Endothelial cell of umbilical vein (primary cell): ENCODE measurements at regions not wholly inside any gene's neighbourhood (a gene's known extent, or its start where the extent isn't known, plus 50 kb on each side); places are given as distances from the start of the nearest gene placed in this dataset.

Experiments used
- BruUV-seq: library from RNA; stranded (reverse); fragments of 400-500 nt; replicated peaks from 2 replicates; lab custom pipeline; 2021; lab: Mats Ljungman, UMichigan
- CTCF ChIA-PET: fragments of 300-600, 350-600 bp; sonication (Branson Sonifier 250); formaldehyde crosslinking; loops from one replicate; lab custom pipeline; 2021; ENCODE audit warnings: antibody characterized with exemption, inconsistent platforms; lab: Charles Lee
- POLR2A ChIA-PET: fragments of 300-600, 350-600 bp; sonication (Branson Sonifier 250); formaldehyde crosslinking; loops from one replicate; lab custom pipeline; 2021; ENCODE audit warnings: antibody characterized with exemption, inconsistent platforms; lab: Charles Lee
- DNase-seq: peaks from one replicate; pipeline ENCODE4 v3.0.0-alpha.2; 2011; ENCODE audit warnings: low read depth, low spot score
- FAIRE-seq: peaks from 2 replicates; lab custom pipeline; 2011; peaks lifted over from hg19 to GRCh38; lab: Jason Lieb, UNC
- H2AFZ ChIP-seq: 2 replicates; pipeline ENCODE4 v1.6.0; 2012; ENCODE audit warnings: low read depth, low read length, control low read depth, inconsistent platforms
- H3K27ac ChIP-seq: 2 replicates; pipeline ENCODE4 v1.5.1; 2011; ENCODE audit warnings: low read depth, mild to moderate bottlenecking, control low read depth, low read length, moderate library complexity; ENCODE audit not compliant: insufficient read depth
- H3K27me3 ChIP-seq, 2 experiments: 2 replicates each; pipeline versions ENCODE4 v1.6.0 to v1.6.1; 2011; ENCODE audit warnings: low read length in 2 of 2, mixed read lengths in 1 of 2; ENCODE audit not compliant: control insufficient read depth in 2 of 2, insufficient read depth in 2 of 2
- H3K36me3 ChIP-seq, 2 experiments: 2 replicates in 1 of 2; 3 replicates in 1 of 2; pipeline ENCODE4 v1.5.1; 2011; ENCODE audit warnings: low read length in 2 of 2, mild to moderate bottlenecking in 1 of 2, moderate library complexity in 1 of 2; ENCODE audit not compliant: control insufficient read depth in 2 of 2, insufficient read depth in 2 of 2; ENCODE audit errors: extremely low read depth in 1 of 2
- H3K4me1 ChIP-seq: 3 replicates; pipeline ENCODE4 v1.5.1; 2011; ENCODE audit warnings: mild to moderate bottlenecking, low read length; ENCODE audit not compliant: control insufficient read depth, insufficient read depth; ENCODE audit errors: extremely low read depth
- H3K4me2 ChIP-seq: 2 replicates; pipeline ENCODE4 v1.6.1; 2011; ENCODE audit warnings: low read length, control low read depth, mixed read lengths; ENCODE audit not compliant: insufficient read depth
- H3K4me3 ChIP-seq, 3 experiments: fragments of 200-600 bp in 1 of 3; sonication (generic), shearing (Covaris generic) in 1 of 3; replicated peaks in 1 of 3; 2 replicates each; pipeline ENCODE4 v1.5.1; 2011 to 2016; ENCODE audit warnings: control low read depth in 3 of 3, low read length in 3 of 3, mild to moderate bottlenecking in 2 of 3, inconsistent platforms in 1 of 3, low read depth in 1 of 3, moderate library complexity in 1 of 3; ENCODE audit not compliant: insufficient read depth in 1 of 3
- H3K79me2 ChIP-seq: 2 replicates; pipeline ENCODE4 v1.6.0; 2012; ENCODE audit warnings: low read length, inconsistent platforms; ENCODE audit not compliant: control insufficient read depth, insufficient read depth
- H3K9ac ChIP-seq: replicated peaks from 2 replicates; pipeline ENCODE3; 2011; ENCODE audit warnings: low read length, control low read depth; ENCODE audit not compliant: insufficient read depth; ENCODE audit errors: extremely low read depth
- H3K9me1 ChIP-seq: replicated peaks from 3 replicates; pipeline ENCODE4 v1.6.0; 2011; ENCODE audit warnings: mild to moderate bottlenecking, low read length; ENCODE audit not compliant: control insufficient read depth, insufficient read depth; ENCODE audit errors: extremely low read depth
- H3K9me3 ChIP-seq: replicated peaks from 2 replicates; pipeline ENCODE4 v1.5.1; 2012; ENCODE audit warnings: low read length, inconsistent platforms; ENCODE audit not compliant: control insufficient read depth, insufficient read depth
- H4K20me1 ChIP-seq: replicated peaks from 2 replicates; pipeline ENCODE3; 2011; ENCODE audit warnings: mild to moderate bottlenecking, low read length; ENCODE audit not compliant: control insufficient read depth, insufficient read depth; ENCODE audit errors: extremely low read depth
- CTCF ChIP-seq, 2 donors: IDR thresholded peaks; 1 replicate in 1 of 2; 2 replicates in 1 of 2; pipeline ENCODE4 v1.5.1; 2011; ENCODE audit warnings: low read length in 2 of 2, mild to moderate bottlenecking in 2 of 2, moderate library complexity in 2 of 2, control low read depth in 1 of 2, inconsistent platforms in 1 of 2, low read depth in 1 of 2; ENCODE audit not compliant: insufficient read depth in 1 of 2; ENCODE audit errors: extremely low read depth in 1 of 2
- EZH2 ChIP-seq: IDR thresholded peaks from 2 replicates; pipeline ENCODE4 v1.6.1; 2012; ENCODE audit warnings: borderline replicate concordance, low read depth, mild to moderate bottlenecking, moderate library complexity, low read length, inconsistent platforms; ENCODE audit not compliant: severe bottlenecking
- FOS ChIP-seq: IDR thresholded peaks from 2 replicates; pipeline ENCODE4 v1.6.1; 2011; ENCODE audit warnings: mild to moderate bottlenecking, low read length, moderate library complexity, borderline replicate concordance; ENCODE audit not compliant: insufficient read depth
- GATA2 ChIP-seq: IDR thresholded peaks from 2 replicates; pipeline ENCODE4 v1.7.0; 2011; ENCODE audit warnings: low read depth, mild to moderate bottlenecking, moderate library complexity, mixed read lengths, low read length; ENCODE audit not compliant: insufficient read length, insufficient read depth
- JUN ChIP-seq: IDR thresholded peaks from 2 replicates; pipeline ENCODE4 v1.6.1; 2011; ENCODE audit warnings: borderline replicate concordance, low read depth; ENCODE audit not compliant: insufficient read length, insufficient read depth
- MAX ChIP-seq: IDR thresholded peaks from 2 replicates; pipeline ENCODE4 v1.6.1; 2011; ENCODE audit not compliant: insufficient read depth, insufficient read length
- MYC ChIP-seq: IDR thresholded peaks from one replicate; pipeline ENCODE4 v1.6.1; 2011; ENCODE audit warnings: mild to moderate bottlenecking, low read depth, low read length
- POLR2A ChIP-seq: IDR thresholded peaks from 2 replicates; pipeline ENCODE4 v1.6.1; 2012; ENCODE audit warnings: low read depth, mild to moderate bottlenecking, control low read depth, low read length
- POLR2AphosphoS5 ChIP-seq: IDR thresholded peaks from 2 replicates; pipeline ENCODE4 v1.6.1; 2012; ENCODE audit warnings: low read depth, mild to moderate bottlenecking, control low read depth, low read length, moderate library complexity; ENCODE audit not compliant: insufficient read depth
- dilution Hi-C: fragments of 300-500 bp; cut with MboI; formaldehyde crosslinking; loops from one replicate; pipeline ENCODE4 v1.15.0; 2019; ENCODE audit warnings: low sequenced_read_pairs; ENCODE audit not compliant: extremely low pct_ligation_motif_present
- intact Hi-C: fragments of 100-400 bp; cut with micrococcal nuclease; formaldehyde crosslinking; loops from one replicate; pipeline ENCODE4 v1.10.0; 2022

GRCh38 chr1:118485757-118486156 lies 300.7 kb upstream of the SPAG17 start:
- DNase-seq (no peak), FAIRE-seq (no peak)
- no peaks in the 10 kb centered on the region for H4K20me1 ChIP-seq
- no peak overlapping the region for H3K9ac ChIP-seq
- no peaks in the 10 kb centered on the region for H3K36me3 ChIP-seq
- TF ChIP-seq POLR2A: no peak
- TF ChIP-seq MAX: no peak
- TF ChIP-seq EZH2: no peak
- no peak for TF ChIP-seq MYC
- TF ChIP-seq FOS: no peak
- no peak for TF ChIP-seq GATA2
- no peak for TF ChIP-seq POLR2AphosphoS5
- no peak overlapping the region for H2AFZ ChIP-seq
- no peak overlapping the region for H3K27ac ChIP-seq
- no TSS peak for BruUV-seq
- ChIA-PET CTCF (no interaction called here), POLR2A (no interaction called here)
- H3K9me1 ChIP-seq: no peaks in the 10 kb centered on the region
- no peaks in the 10 kb centered on the region for H3K4me1 ChIP-seq
- H3K27me3 ChIP-seq: no peaks in the 10 kb centered on the region
- H3K79me2 ChIP-seq: no peaks in the 10 kb centered on the region
- dilution Hi-C loops (no loop called here), intact Hi-C loops (no loop called here)
- H3K9me3 ChIP-seq: no peaks in the 10 kb centered on the region
- H3K4me2 ChIP-seq: no peak overlapping the region
- no peak overlapping the region for H3K4me3 ChIP-seq

GRCh38 chr1:118484893-118485292 lies 299.9 kb upstream of the SPAG17 start:
- no peaks in the 10 kb centered on the region for H3K4me1 ChIP-seq
- TF ChIP-seq JUN (no peak), EZH2 (no peak), FOS (no peak), CTCF (IDR thresholded peaks at IDR 0.05; ENCODE audit: extremely low read depth in 1 of 2, insufficient read depth in 1 of 2, low read depth in 1 of 2, low read length in 2 of 2) (no peak), POLR2A (no peak), POLR2AphosphoS5 (no peak), MYC (no peak), MAX (no peak), GATA2 (no peak)
- no peak overlapping the region for H3K4me2 ChIP-seq
- no peaks in the 10 kb centered on the region for H3K9me3 ChIP-seq
- intact Hi-C loops: no loop called here
- no TSS peak for BruUV-seq
- no peak overlapping the region for H3K9ac ChIP-seq
- no peaks in the 10 kb centered on the region for H3K36me3 ChIP-seq
- H2AFZ ChIP-seq: no peak overlapping the region
- DNase-seq (no peak), FAIRE-seq (no peak)
- ChIA-PET POLR2A (no interaction called here), CTCF (no interaction called here)
- no peaks in the 10 kb centered on the region for H3K79me2 ChIP-seq
- no peaks in the 10 kb centered on the region for H4K20me1 ChIP-seq
- H3K4me3 ChIP-seq: no peak overlapping the region
- dilution Hi-C loops: no loop called here
- H3K27ac ChIP-seq: no peak overlapping the region
- H3K9me1 ChIP-seq: no peaks in the 10 kb centered on the region
- H3K27me3 ChIP-seq: no peaks in the 10 kb centered on the region
